GM18858 (cell line): ENCODE measurements at regions not wholly inside any gene's neighbourhood (a gene's known extent, or its start where the extent isn't known, plus 50 kb on each side); places are given as distances from the start of the nearest gene placed in this dataset.

ENCODE experiments used
- ATAC-seq: cut with Tn5 transposase; IDR thresholded peaks from one replicate; pipeline ENCODE4 v1.9.1; 2021; ENCODE audit not compliant: unreplicated experiment

DNA sequence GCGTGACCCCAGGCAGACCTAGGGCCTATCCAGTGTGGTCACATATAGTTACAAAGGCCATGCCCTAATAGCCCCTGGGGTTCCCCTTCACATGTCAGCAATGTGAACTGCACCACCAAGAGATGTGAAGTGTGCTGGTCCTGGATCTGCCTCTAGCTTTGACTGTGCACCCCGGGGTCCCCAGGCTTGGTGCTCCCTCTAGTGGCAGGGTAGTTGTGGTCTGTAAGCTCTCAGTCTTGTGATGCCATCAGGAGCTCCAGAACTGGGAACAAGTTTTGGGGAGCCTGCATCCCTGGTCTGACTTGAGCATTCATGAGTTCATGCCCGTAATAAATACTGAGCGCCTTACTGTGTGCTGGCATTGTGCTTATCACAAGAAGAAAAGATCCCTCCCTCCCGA lies 143.4 kb downstream of the DHX35 start:
- no peak for ATAC-seq

DNA sequence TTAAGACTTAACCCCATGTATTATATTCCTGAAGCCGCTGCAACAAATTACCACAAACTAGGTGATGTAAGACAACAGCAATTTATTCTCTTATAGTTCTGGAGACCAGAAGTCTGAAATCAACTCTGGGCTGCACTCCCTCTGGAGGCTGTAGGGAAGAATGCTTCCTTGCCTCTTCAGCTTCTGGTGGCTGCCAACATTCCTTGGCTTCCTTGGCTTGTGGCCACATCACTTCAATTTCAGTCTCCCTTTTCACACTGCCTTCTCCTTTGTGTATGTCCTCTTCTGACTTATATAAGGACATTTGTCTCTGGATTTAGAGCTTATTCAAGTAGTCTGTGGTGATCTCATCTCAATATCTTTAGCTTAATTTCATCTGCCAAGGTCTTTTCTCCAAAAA lies 141.6 kb downstream of the DHX35 start:
- ATAC-seq, result no peak

- no peak for ATAC-seq
Measured at GRCh38 chr20:39103305-39103704, 141.2 kb downstream of the DHX35 start.

DNA sequence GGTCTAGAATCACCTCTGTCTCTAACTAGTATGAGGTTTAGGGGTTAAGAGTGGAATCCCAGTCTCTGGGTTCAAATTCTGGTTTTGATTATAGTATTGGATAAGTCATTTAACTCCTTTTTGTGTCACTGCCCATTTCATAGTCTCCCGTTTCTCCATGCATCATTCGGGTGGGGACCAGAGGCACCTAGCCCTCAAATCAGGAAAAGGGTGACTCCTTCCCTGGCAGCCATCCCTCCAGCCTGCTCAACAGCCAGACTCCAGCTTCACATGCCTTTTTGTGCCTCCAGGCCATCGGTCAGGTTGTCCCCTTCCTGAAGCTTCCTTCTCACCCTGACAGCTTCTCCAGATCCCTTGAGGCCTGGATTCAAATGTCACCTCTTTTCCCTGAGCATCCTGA lies 139.8 kb downstream of the DHX35 start:
- ATAC-seq, result no peak

- no peak for ATAC-seq
Measured at GRCh38 chr20:39100691-39101090, 138.5 kb downstream of the DHX35 start.

DNA sequence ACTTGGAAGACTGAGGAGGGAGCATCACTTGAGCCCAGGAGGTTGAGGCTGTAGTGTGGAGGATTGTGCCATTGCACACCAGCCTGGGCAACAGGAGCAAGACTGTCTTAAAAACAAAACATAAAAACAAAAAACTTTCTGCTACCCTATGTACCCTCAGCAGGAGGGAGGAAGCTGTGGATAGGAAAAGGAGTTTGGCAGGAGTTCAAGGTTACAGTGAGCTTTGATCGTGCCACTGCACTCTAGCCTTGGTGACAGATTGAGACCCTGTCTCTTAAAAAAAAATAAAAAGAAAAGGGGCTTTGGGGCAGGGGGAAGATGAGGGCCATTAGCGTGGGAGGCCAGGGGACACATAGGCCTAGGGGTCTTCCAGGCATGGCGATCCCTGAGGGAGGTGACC lies 135.7 kb downstream of the DHX35 start:
- no peak for ATAC-seq

GRCh38 chr20:39095870-39096269 lies 133.7 kb downstream of the DHX35 start:
- no peak for ATAC-seq

DNA sequence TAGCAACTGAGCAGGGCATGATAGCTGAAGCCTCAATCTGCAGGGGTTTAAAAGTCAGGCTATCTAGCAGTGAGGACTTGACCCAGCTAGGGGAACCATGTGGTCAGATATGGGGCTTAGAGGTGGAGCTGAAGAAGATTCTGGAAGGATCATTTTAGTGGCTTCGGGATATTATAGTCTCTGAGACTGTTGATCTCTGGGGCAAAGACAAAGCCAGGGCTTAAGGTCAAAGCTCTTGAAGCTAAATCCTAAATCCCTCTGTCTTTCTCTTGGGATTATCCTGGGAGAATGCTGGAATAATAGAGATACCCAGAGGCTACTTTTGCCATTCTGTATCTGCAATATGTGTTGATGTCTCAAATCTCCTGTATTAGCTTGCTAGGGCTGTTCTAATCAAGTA lies 132.2 kb downstream of the DHX35 start:
- no peak for ATAC-seq

DNA sequence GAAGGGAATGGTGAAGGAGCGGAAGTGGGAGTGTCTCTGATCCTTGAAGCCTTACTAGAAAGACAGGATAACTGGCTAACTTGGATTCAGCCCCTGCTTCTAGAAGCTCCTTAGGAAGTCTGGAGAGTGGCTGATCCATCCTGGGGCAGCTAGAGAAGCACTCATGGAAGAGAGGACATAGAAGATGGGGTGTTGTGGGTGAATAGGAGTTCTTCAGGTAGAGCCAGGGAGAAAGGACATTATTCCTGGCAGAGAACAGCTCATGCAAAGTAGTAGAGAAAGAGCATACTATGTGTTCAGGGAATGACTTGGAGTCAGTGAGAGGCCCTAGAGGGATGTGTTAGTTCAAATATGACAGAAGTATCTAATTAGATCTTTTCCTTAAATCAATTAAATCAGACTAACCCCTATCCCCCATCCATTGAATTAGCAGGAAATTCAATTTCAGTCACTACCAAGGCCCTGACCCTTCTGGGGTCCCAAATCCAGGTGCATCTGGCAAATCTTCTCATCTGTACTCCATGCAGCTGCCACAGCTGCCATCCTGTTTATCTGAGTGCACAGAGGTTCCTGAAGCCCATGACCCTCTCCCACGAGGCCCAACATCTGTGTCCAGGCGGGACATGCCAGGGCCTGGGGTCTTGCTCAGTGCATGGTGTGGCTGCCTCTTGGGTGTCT lies 130.7 kb downstream of the DHX35 start:
- no peak for ATAC-seq

- ATAC-seq, result no peak
Measured at GRCh38 chr20:39090906-39091305, 128.8 kb downstream of the DHX35 start.

GRCh38 chr20:39089797-39090196 lies 127.7 kb downstream of the DHX35 start:
- no peak for ATAC-seq
